ENCODE measurements at regions not wholly inside any gene's neighbourhood (a gene's known extent, or its start where the extent isn't known, plus 50 kb on each side); places are given as distances from the start of the nearest gene placed in this dataset.

DNA sequence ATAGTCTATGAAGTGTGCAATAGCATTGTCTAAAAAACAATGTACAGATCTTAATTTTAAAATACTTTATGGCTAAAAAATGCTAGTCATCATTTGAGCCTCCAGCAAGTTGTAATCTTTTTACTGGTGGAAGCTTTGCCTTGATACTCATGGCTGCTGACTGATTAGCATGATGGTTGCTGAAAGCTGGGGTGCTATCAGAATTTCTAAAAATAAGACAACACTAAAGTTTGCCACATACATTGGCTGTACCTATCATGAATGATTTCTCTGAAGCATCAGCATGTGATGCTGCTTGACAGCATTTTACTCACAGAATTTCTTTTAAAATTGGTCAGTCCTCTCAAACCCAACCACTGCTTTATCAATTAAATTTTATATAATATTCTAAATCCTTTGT, 101.5 kb upstream of the TMEM168 start:
- intact Hi-C loops (cut with DNase I): no loop called here
- DNase-seq (ENCODE audit: low spot score): no peak

DNA sequence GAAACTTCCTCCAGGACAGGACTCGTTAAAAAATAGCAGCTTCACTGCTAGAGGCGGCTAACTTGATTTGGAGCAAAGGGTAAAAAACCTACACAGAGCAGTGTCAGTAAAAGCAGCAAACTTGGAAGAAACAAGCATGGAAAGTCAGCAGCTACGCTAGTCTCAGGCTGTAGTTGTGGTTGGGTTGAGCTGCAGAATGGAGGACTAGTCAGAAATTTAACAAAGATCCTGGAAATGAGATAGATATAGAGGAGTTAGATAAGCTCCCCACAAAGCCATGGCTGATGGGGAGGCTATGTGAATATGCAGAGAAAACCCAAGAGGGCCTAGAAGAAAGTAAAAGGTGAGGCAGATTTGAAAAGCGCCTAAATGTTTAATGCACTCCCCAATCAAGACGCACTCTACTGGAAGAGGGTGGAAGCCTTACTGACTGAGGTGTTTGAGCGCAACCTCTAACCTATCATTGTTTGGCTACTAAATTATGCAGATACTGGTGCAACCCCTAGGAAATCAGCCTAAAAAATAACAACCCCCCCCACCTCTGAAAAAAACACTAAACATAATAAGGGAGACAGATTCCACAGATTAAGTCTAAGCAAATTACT, 99.7 kb upstream of the TMEM168 start:
- DNase-seq (ENCODE audit: low spot score): no peak
- intact Hi-C loops (cut with DNase I): no loop called here

DNA sequence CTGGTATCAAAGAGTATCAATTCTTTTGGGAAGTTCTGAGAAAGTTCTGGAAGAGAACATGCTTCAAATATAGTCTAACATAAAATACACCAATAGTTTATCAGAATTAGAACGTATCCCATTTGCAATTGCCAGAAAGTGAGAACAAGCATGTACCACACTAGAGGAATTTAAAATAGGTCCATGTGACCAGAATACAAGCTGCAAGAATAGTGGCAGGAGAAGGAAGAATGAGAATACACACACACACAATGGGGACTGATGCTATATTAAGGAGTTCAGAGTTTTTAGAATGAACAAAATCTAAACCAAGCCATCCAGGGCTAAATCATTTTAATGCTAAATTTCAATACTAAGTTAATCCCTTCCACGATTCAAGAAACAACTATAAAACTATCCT, 99.1 kb upstream of the TMEM168 start:
- intact Hi-C loops (cut with DNase I): no loop called here

DNA sequence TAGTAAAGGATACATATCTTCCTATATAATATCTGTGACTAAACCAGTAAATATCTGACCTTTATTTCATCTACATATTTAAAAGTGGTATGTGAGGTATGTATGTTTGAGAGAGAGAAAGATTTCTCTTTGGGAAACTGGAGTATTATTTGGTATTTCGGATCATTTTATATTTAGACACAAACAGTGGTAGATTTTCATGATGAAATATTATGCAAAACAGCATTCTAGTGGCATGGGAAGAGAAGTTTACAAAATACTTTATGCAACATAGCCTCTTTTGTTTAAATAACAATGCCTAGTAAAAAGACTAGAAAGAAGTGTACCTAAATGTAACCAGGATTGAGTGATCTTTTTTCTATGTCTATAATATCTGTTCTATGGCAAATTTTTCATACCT, 98.6 kb upstream of the TMEM168 start:
- DNase-seq (ENCODE audit: low spot score): no peak
- intact Hi-C loops (cut with DNase I): no loop called here

More for the DNA sequence above, 99.1 kb upstream of the TMEM168 start:
- no peak for DNase-seq (ENCODE audit: low spot score)

DNA sequence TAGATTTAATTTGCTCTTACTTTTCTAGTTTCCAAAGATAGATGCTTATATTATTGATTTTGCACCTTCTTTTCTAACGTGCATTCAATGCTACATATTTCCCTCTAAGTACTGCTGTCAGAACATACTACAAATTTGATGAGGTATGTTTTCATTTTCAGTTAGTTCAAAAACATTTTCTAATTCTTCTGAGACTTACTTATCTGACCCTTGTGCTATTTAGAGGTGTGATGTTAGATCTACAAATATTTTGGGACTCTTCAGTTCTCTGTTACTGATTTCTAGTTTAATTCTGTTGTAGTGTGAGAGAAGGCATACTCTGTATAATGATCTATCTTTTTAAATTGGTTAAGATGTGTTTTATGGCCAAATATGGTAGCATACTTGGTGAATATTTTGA, 97.8 kb upstream of the TMEM168 start:
- DNase-seq (ENCODE audit: low spot score): no peak
- intact Hi-C loops (cut with DNase I): loop anchor here in 1 of 2 donors (2.0 kb wide), 1 partner anchor 19 kb away; no protein-coding TSS in a partner anchor

DNA sequence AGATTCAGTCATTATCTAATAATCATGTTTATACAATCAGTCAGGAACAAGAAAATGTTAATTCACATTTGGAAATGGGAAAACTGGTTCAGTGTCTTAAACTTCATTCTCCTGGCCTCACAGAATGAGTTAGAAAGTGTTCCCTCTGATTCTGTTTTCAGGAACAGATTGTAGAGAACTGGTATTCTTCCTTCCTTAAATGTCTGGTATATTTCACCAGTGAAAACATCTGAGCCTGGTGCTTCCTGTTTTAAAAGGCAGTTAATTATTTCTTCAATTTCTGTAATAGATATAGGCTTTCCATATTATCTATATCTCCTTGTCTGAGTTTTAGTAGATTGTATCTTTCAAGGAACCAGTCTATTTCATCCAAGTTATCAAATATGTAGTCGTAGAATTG, 97.1 kb upstream of the TMEM168 start:
- DNase-seq (ENCODE audit: low spot score): no peak
- intact Hi-C loops (cut with DNase I): loop anchor here in 1 of 2 donors (2.0 kb wide), 1 partner anchor 19 kb away; no protein-coding TSS in a partner anchor

DNA sequence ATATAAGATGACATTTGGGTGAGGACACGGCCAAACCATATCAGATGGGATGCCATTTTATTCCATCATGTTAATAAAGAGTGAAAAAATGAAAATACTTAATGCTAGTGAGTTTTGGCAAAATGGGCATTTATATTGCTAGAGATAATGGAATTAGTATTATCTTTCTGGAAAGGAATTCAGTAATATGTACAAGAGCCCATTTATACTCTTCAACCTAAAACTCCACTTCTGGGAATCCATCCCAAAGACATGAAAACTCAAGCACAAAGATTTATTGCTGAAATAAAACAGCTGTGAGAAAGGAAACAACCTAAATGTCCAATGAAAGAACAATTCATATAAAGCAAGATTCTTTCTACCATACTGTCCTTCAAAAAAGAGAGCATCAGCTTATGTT, 96.0 kb upstream of the TMEM168 start:
- DNase-seq (ENCODE audit: low spot score): no peak
- intact Hi-C loops (cut with DNase I): loop anchor here in 1 of 2 donors (2.0 kb wide), 1 partner anchor 17 kb away; no protein-coding TSS in a partner anchor

DNA sequence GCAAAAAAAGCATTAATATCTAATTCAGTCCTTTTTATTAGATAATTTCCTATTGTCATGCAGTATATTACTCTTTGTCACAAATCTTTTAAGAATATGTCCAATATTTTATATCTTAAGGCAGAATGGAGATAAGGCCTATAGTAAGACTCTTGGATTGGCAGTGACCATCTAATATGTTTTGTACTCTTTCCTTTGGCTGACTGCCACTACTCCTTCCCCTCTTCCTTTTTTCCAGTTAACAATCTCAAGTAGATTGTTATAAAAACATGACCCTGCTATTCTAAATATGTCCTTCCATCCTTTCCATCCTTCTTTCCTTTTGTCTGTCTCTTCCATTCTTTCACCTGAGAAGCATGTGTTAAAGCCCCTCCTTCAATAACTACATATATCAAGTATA, 92.8 kb upstream of the TMEM168 start:
- intact Hi-C loops (cut with DNase I): no loop called here
- no peak for DNase-seq (ENCODE audit: low spot score)

DNA sequence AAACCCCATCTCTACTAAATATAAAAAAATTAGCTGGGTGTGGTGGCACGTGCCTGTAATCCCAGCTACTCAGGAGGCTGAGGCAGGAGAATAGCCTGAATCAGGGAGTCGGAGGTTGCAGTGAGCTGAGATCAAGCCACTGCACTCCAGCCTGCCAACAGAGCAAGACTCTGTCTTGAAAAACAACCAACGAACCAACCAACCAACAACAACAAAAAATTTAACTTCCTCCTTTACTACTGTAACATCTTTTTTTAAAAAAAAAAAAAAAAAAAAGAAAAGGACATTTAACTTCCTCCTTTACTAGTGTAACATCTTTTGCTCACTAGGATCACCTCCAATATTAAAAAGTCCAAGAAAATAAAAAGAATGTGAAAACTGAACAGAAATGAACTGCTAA, 92.3 kb upstream of the TMEM168 start:
- DNase-seq (ENCODE audit: low spot score): no peak
- intact Hi-C loops (cut with DNase I): no loop called here

DNA sequence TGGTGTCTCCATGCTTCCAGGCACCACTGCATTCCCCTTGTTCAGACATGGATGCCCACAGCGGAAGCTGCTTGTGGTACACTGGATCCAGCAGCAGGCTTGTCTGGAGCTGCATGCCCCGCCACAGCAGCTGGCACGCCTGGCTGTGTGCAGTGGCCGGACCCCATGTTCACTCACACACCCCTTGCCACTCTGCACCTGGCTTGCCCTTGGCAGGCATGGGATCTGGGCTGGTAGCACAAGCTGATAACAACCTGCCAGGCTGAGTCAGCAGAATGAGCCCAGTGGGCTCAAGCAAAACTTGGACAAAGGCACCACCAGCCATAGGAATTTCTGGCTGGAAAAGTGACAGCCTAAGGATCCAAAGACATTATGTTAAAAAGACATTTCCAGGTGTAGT, 91.8 kb upstream of the TMEM168 start:
- intact Hi-C loops (cut with DNase I): no loop called here
- no peak for DNase-seq (ENCODE audit: low spot score)

DNA sequence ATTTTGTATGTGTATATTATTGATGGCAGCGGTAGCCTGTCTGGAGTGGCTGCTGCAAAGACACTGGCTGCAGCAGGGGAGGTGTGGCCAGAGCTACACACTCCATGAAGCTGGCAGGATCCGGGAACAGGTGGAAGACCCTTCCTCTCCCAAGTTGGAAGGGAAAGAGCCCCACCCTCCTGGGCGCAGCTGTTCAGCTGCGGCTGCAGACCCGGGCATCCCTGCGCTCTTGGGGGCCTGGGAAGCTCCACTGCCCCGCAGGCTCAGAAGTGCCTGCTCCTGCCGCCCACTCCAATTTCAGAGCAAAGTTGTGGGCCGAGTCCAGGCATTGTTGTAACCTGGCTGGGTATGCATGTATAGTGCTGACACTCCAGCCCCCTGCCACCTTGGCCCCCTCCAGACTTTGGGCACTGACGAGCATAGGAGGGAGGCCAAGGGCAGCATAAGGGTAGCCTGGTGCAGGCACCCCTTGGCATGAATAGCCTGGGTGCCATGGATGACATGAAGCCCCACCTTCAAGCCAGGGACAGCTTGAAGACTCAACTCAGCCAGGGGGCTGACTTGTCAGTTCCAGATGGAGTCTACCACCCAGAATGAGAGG, 90.7 kb upstream of the TMEM168 start:
- DNase-seq (ENCODE audit: low spot score): no peak
- intact Hi-C loops (cut with DNase I): no loop called here

DNA sequence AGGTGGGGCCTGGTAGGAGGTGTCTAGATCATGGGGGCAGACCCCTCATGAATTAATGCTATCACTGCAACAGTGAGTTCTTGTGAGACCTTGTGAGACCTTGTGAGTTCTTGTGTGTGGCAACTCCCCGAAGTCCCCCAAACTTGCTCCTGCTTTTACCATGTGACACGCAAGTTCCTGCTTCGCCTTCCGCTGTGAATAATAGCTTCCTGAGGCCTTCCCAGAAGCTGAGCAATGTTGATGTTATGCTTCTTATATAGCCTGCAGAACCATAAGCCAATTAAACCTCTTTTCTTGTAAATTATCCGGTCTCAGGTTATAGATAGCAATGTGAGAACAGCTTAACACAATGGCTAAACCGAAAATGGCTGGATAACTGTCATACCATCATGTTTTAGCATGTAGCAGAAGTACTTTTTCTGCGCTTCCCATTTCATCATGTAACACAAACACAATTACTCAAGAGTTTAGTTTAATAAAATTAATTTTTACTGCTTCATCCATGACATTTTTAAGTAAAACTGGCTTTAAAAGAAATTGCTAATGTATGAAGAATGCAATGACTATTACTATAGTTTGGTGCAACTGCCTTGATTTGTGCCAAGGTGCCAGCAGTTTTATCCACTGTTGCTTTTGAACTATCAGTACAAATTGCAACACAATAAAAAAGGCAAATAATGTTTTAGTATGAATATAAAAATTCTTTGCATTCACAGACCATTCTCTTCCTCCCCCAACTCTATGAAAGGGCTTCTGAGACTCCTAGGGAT, 87.7 kb upstream of the TMEM168 start:
- no peak for DNase-seq (ENCODE audit: low spot score)
- intact Hi-C loops (cut with DNase I): no loop called here

DNA sequence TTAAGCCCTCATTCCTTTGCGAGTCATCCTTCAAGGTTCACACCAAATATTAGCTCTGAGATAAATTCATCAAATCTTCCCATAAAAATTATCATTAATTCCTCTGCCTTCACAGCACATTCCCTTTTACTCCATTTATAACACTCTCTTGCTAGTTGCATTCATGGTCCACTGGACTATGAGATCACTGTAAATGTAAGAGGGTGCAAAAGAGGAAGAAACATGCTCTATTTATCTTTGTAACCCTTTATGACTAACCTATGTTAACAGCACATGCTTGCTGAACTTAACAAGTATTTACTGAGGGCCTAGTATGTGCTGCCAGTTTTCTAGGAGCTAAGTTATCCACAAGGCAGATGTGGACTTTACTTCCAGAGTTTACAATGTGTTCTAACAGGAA, 86.7 kb upstream of the TMEM168 start:
- intact Hi-C loops (cut with DNase I): no loop called here
- DNase-seq (ENCODE audit: low spot score): no peak

DNA sequence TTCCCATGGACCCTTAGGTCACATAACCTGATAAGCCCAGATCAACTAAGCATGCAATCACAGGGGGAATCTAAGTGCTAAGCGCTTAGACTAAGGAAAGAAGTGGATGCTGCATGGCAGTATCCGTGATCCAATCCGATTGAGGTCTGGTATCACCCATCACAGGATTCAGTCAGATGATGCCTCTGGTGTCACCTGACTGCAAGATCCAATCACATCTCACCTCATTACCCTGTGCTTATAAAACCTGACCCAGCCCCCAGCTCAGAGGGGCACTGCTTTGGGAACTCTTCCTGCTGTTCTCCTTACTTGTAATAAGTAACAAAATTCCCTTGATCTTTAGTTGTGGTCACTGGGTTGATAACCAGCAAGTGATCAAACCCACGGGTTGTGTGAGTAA, 84.7 kb upstream of the TMEM168 start:
- no peak for DNase-seq (ENCODE audit: low spot score)

DNA sequence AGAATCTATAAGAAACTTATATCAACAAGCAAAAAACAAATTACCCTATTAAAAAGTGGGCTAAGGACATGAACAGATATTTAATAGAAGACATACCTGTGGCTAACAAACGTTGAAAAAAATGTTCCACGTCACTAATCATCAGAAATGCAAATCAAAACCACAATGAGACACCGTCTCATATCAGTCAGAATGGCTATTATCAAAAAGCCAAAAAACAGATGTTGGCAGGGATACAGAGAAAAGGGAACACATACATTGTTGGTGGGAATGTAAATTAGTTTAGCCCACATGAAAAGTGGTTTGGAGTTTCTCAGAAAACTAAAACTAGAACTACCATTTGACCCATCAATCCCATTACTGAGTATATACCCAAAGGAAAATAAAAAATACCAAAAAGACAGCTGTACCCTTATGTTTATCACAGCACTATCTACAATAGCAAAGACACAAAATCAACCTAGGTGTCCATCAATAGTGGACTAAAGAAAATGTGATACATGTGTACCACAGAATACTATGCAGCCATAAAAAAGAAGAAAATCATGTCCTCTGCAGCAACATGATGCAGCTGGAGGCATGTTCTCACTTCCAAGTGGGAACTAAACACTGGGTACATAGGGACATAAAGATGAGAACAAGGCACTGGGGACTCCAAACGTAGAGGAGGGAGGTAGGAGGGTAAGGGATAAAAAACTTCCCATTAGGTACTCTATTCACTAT, 83.8 kb upstream of the TMEM168 start:
- intact Hi-C loops (cut with DNase I): no loop called here

More for the DNA sequence above, 84.7 kb upstream of the TMEM168 start:
- intact Hi-C loops (cut with DNase I): no loop called here

DNA sequence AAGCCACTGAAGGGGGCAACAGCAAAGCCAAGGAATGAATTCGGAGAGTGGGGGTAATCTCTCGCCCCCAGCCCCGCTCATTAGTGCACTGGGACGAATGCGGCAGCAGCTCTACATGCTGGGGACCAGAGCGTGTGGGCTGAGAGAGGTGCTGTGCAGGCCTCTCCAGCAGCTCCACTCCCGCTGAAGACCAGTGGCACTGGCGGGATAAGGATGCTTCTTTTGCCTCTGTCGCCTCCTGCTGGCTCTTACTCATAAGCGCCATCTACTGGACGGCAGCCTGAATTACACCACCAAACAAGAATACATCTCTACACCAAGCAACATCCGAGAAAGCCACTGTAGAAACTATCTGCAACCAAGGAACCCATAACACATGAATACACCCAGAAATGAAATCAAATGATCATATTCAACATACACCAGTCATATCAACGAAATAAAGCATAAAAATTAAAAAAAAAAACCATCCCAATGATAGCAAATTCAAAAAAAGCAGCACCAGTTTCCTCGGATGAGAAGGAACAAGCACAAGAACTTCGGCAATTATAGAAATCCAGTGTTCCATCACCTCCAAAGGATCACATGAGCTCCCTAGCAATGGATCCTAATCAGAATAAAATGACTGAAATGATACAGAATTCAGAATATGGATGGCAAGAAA, 79.0 kb upstream of the TMEM168 start:
- DNase-seq (ENCODE audit: low spot score): no peak
- intact Hi-C loops (cut with DNase I): loop anchor here in 1 of 2 donors (2.0 kb wide), 1 partner anchor 18 kb away; no protein-coding TSS in a partner anchor

More for the DNA sequence above, 83.8 kb upstream of the TMEM168 start:
- DNase-seq (ENCODE audit: low spot score): no peak

DNA sequence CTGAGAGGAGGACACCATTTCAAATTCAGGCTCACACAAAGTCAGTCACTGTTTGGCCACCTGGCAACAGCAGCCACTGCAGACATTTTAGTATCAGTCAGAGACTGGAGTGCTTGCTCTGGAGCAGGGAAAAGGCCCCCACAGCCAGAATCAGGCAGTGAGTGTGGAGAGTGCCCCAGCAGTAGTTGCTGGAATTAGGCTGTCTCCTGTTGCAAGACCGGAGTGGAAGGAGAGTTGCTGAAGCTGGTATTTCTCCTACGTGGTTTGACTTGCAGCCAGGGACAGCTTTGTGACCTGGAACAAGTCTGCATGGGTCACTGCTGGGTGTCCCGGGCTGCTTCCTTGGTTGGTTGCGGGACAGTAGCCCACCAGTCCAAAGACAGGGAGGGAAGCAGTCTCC, 78.4 kb upstream of the TMEM168 start:
- intact Hi-C loops (cut with DNase I): loop anchor here in 1 of 2 donors (2.0 kb wide), 1 partner anchor 18 kb away; no protein-coding TSS in a partner anchor
- DNase-seq (ENCODE audit: low spot score): no peak

DNA sequence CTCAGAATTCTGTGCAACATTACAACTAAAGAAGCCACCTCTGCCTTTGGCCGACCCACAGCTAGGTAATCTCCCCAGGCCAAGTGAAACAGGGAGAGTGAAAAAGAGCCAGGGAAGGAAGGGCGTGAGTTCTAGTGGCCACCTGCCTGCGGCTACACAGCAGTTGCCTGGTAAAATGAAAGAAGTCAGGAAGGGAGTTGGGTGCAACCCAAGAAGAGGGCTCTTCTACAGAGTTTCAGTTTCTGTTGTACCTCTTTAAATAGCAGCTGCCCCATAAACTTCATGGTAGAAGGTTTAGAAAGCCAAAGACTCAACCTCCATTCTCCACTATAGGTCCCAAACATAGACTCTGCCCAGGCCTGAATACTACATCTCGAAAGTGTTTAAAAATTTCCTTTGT, 76.2 kb upstream of the TMEM168 start:
- no peak for DNase-seq (ENCODE audit: low spot score)
- intact Hi-C loops (cut with DNase I): no loop called here

DNA sequence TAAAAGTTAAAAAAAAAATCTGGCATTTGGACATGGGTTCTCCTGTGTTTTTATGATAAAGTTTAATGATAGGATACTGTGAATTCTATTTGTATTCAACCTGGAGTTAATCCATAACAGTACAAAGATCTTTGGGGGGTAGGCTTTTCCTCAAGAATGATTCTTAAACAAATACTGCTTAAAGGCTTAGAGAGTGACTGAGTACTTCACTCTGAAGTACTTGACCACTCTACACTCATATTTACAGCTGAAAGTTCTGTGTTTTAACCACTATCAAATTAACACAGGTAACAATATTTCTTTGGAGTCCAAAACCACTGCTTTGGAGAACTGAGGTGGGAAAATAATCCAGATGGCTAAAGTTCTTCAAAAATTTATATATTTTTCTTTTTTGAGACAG, 74.2 kb upstream of the TMEM168 start:
- intact Hi-C loops (cut with DNase I): no loop called here
- no peak for DNase-seq (ENCODE audit: low spot score)
